ENCODE measurements at regions not wholly inside any gene's neighbourhood (a gene's known extent, or its start where the extent isn't known, plus 50 kb on each side); places are given as distances from the start of the nearest gene placed in this dataset.

- no peak for TF ChIP-seq CTCF (conservative IDR thresholded peaks at IDR 0.05; ENCODE audit: low read length)
- no peak for TF ChIP-seq EZH2phosphoT487 (IDR thresholded peaks at IDR 0.05; ENCODE audit: borderline replicate concordance)
These were observed 580.0 kb upstream of the ARRDC3 start for GRCh38 chr5:91963166-91963565.

Measured in Loucy (cell line).